ENCODE measurements at regions not wholly inside any gene's neighbourhood (a gene's known extent, or its start where the extent isn't known, plus 50 kb on each side); places are given as distances from the start of the nearest gene placed in this dataset.

- 0 out of 2 replicates have a peak, but pooled peaks cover 4% of the 10 kb centered on the region for H3K9me3 ChIP-seq (ENCODE audit: insufficient read depth, low read depth, low read length)
- no peak overlapping the region for H3K4me3 ChIP-seq (ENCODE audit: low read length)
- H3K27ac ChIP-seq (ENCODE audit: low read depth, low read length): no peak overlapping the region
- H3K27me3 ChIP-seq (ENCODE audit: insufficient read depth, low read length): no peaks in the 10 kb centered on the region
- no peaks in the 10 kb centered on the region for H3K4me1 ChIP-seq (ENCODE audit: insufficient read depth, low read length)
- no peak overlapping the region for H3K9ac ChIP-seq (ENCODE audit: low read depth, low read length)
- 90% methylated on average over 2 of the region's 2 CpGs for WGBS
- H3K36me3 ChIP-seq (ENCODE audit: insufficient read depth, low read length): no peaks in the 10 kb centered on the region
Measured at GRCh38 chr9:14389657-14390056, 75.7 kb upstream of the NFIB start.

- no peak overlapping the region for H3K27ac ChIP-seq (ENCODE audit: low read depth, low read length)
- no peak overlapping the region for H3K4me3 ChIP-seq (ENCODE audit: low read length)
- no peaks in the 10 kb centered on the region for H3K36me3 ChIP-seq (ENCODE audit: insufficient read depth, low read length)
- H3K4me1 ChIP-seq (ENCODE audit: insufficient read depth, low read length): no peaks in the 10 kb centered on the region
- 0 out of 2 replicates have a peak, but pooled peaks cover 4% of the 10 kb centered on the region for H3K9me3 ChIP-seq (ENCODE audit: insufficient read depth, low read depth, low read length)
- 100% methylated on average over 1 of the region's 1 CpG for WGBS
- H3K27me3 ChIP-seq (ENCODE audit: insufficient read depth, low read length): no peaks in the 10 kb centered on the region
- no peak overlapping the region for H3K9ac ChIP-seq (ENCODE audit: low read depth, low read length)
Measured at GRCh38 chr9:14389146-14389545, 75.2 kb upstream of the NFIB start.

- Histone ChIP-seq H3K9me3 (ENCODE audit: insufficient read depth, low read depth, low read length) (no peaks in the 10 kb centered on the region), H3K9ac (ENCODE audit: low read depth, low read length) (no peak overlapping the region), H3K27me3 (ENCODE audit: insufficient read depth, low read length) (no peaks in the 10 kb centered on the region), H3K27ac (ENCODE audit: low read depth, low read length) (no peak overlapping the region), H3K4me3 (ENCODE audit: low read length) (no peak overlapping the region), H3K4me1 (ENCODE audit: insufficient read depth, low read length) (no peaks in the 10 kb centered on the region), H3K36me3 (ENCODE audit: insufficient read depth, low read length) (no peaks in the 10 kb centered on the region)
- WGBS: 97% methylated on average over 12 of the region's 12 CpGs
Measured at GRCh38 chr9:14383773-14384172, 69.8 kb upstream of the NFIB start.

GRCh38 chr9:14383294-14383693, 69.4 kb upstream of the NFIB start:
- no peaks in the 10 kb centered on the region for H3K36me3 ChIP-seq (ENCODE audit: insufficient read depth, low read length)
- no peaks in the 10 kb centered on the region for H3K9me3 ChIP-seq (ENCODE audit: insufficient read depth, low read depth, low read length)
- H3K4me3 ChIP-seq (ENCODE audit: low read length): no peak overlapping the region
- no peak overlapping the region for H3K9ac ChIP-seq (ENCODE audit: low read depth, low read length)
- H3K27ac ChIP-seq (ENCODE audit: low read depth, low read length): no peak overlapping the region
- H3K4me1 ChIP-seq (ENCODE audit: insufficient read depth, low read length): no peaks in the 10 kb centered on the region
- 95% methylated on average over 2 of the region's 2 CpGs for WGBS
- no peaks in the 10 kb centered on the region for H3K27me3 ChIP-seq (ENCODE audit: insufficient read depth, low read length)

GRCh38 chr9:14380061-14380836, 66.3 kb upstream of the NFIB start:
- WGBS: 96% methylated on average over 1 of the region's 3 CpGs
- Histone ChIP-seq H3K9ac (ENCODE audit: low read depth, low read length) (no peak overlapping the region), H3K36me3 (ENCODE audit: insufficient read depth, low read length) (no peaks in the 10 kb centered on the region), H3K4me3 (ENCODE audit: low read length) (no peak overlapping the region), H3K27ac (ENCODE audit: low read depth, low read length) (no peak overlapping the region), H3K4me1 (ENCODE audit: insufficient read depth, low read length) (no peaks in the 10 kb centered on the region), H3K27me3 (ENCODE audit: insufficient read depth, low read length) (no peaks in the 10 kb centered on the region), H3K9me3 (ENCODE audit: insufficient read depth, low read depth, low read length) (peaks cover 3% of the 10 kb centered on the region; the same call in 1 of the 2 replicates)

GRCh38 chr9:14379280-14379679, 65.3 kb upstream of the NFIB start:
- H3K4me3 ChIP-seq (ENCODE audit: low read length): no peak overlapping the region
- 96% methylated on average over 3 of the region's 4 CpGs for WGBS
- H3K36me3 ChIP-seq (ENCODE audit: insufficient read depth, low read length): no peaks in the 10 kb centered on the region
- peaks cover under 1% of the 10 kb centered on the region; the same call in 1 of the 2 replicates for H3K4me1 ChIP-seq (ENCODE audit: insufficient read depth, low read length)
- H3K9ac ChIP-seq (ENCODE audit: low read depth, low read length): no peak overlapping the region
- no peak overlapping the region for H3K27ac ChIP-seq (ENCODE audit: low read depth, low read length)
- H3K9me3 ChIP-seq (ENCODE audit: insufficient read depth, low read depth, low read length): peaks cover 3% of the 10 kb centered on the region; the same call in 1 of the 2 replicates
- no peaks in the 10 kb centered on the region for H3K27me3 ChIP-seq (ENCODE audit: insufficient read depth, low read length)

- WGBS: 64% methylated on average over 4 of the region's 4 CpGs
- no peak overlapping the region; the same call in 1 of the 2 replicates for H3K9ac ChIP-seq (ENCODE audit: low read depth, low read length)
- H3K27ac ChIP-seq (ENCODE audit: low read depth, low read length): peak overlapping the region; percentile 59; the same call in 1 of the 2 replicates
- no peaks in the 10 kb centered on the region for H3K36me3 ChIP-seq (ENCODE audit: insufficient read depth, low read length)
- peaks cover 3% of the 10 kb centered on the region; the same call in 1 of the 2 replicates for H3K9me3 ChIP-seq (ENCODE audit: insufficient read depth, low read depth, low read length)
- H3K4me1 ChIP-seq (ENCODE audit: insufficient read depth, low read length): peaks cover 21% of the 10 kb centered on the region
- H3K4me3 ChIP-seq (ENCODE audit: low read length): no peak overlapping the region
- no peaks in the 10 kb centered on the region for H3K27me3 ChIP-seq (ENCODE audit: insufficient read depth, low read length)
Measured at GRCh38 chr9:14373706-14374105, 59.8 kb upstream of the NFIB start.

- Histone ChIP-seq H3K4me3 (ENCODE audit: low read length) (no peak overlapping the region), H3K36me3 (ENCODE audit: insufficient read depth, low read length) (no peaks in the 10 kb centered on the region), H3K9me3 (ENCODE audit: insufficient read depth, low read depth, low read length) (peaks cover 3% of the 10 kb centered on the region; the same call in 1 of the 2 replicates), H3K27me3 (ENCODE audit: insufficient read depth, low read length) (no peaks in the 10 kb centered on the region), H3K9ac (ENCODE audit: low read depth, low read length) (no peak overlapping the region), H3K4me1 (ENCODE audit: insufficient read depth, low read length) (peaks cover 21% of the 10 kb centered on the region), H3K27ac (ENCODE audit: low read depth, low read length) (peak overlapping the region; percentile 59)
Measured at GRCh38 chr9:14373336-14373666, 59.4 kb upstream of the NFIB start.

- no peaks in the 10 kb centered on the region for H3K36me3 ChIP-seq (ENCODE audit: insufficient read depth, low read length)
- H3K27me3 ChIP-seq (ENCODE audit: insufficient read depth, low read length): no peaks in the 10 kb centered on the region
- 27% methylated on average over 4 of the region's 4 CpGs for WGBS
- H3K9me3 ChIP-seq (ENCODE audit: insufficient read depth, low read depth, low read length): peaks cover 3% of the 10 kb centered on the region; the same call in 1 of the 2 replicates
- peaks cover 21% of the 10 kb centered on the region for H3K4me1 ChIP-seq (ENCODE audit: insufficient read depth, low read length)
- no peak overlapping the region; the same call in 1 of the 2 replicates for H3K9ac ChIP-seq (ENCODE audit: low read depth, low read length)
- peak overlapping the region; percentile 70 for H3K27ac ChIP-seq (ENCODE audit: low read depth, low read length)
- no peak overlapping the region for H3K4me3 ChIP-seq (ENCODE audit: low read length)
Measured at GRCh38 chr9:14372437-14373335, 58.7 kb upstream of the NFIB start.

- WGBS: 92% methylated on average over 6 of the region's 6 CpGs
- no peak overlapping the region for H3K27ac ChIP-seq (ENCODE audit: low read depth, low read length)
- H3K27me3 ChIP-seq (ENCODE audit: insufficient read depth, low read length): no peaks in the 10 kb centered on the region
- H3K9me3 ChIP-seq (ENCODE audit: insufficient read depth, low read depth, low read length): no peaks in the 10 kb centered on the region
- H3K36me3 ChIP-seq (ENCODE audit: insufficient read depth, low read length): no peaks in the 10 kb centered on the region
- H3K9ac ChIP-seq (ENCODE audit: low read depth, low read length): no peak overlapping the region
- H3K4me3 ChIP-seq (ENCODE audit: low read length): no peak overlapping the region
- peaks cover 18% of the 10 kb centered on the region for H3K4me1 ChIP-seq (ENCODE audit: insufficient read depth, low read length)
Measured at GRCh38 chr9:14369011-14369410, 55.1 kb upstream of the NFIB start.

GRCh38 chr9:14366076-14366475, 52.1 kb upstream of the NFIB start:
- Histone ChIP-seq H3K27me3 (ENCODE audit: insufficient read depth, low read length) (no peaks in the 10 kb centered on the region), H3K4me3 (ENCODE audit: low read length) (no peak overlapping the region), H3K36me3 (ENCODE audit: insufficient read depth, low read length) (no peaks in the 10 kb centered on the region), H3K4me1 (ENCODE audit: insufficient read depth, low read length) (peaks cover 12% of the 10 kb centered on the region), H3K27ac (ENCODE audit: low read depth, low read length) (no peak overlapping the region), H3K9ac (ENCODE audit: low read depth, low read length) (no peak overlapping the region), H3K9me3 (ENCODE audit: insufficient read depth, low read depth, low read length) (no peaks in the 10 kb centered on the region)
- 97% methylated on average over 10 of the region's 10 CpGs for WGBS
